IMR-90 (cell line): ENCODE measurements at regions not wholly inside any gene's neighbourhood (a gene's known extent, or its start where the extent isn't known, plus 50 kb on each side); places are given as distances from the start of the nearest gene placed in this dataset.

Experiments
- ATAC-seq: fragments of 200-7000 bp; cut with Tn5 transposase; 2 replicates; pipeline ENCODE4 v1.9.1; 2020; ENCODE audit warnings: low read depth, mild to moderate bottlenecking, moderate library complexity
- BruUV-seq: library from RNA; stranded (reverse); fragments of 400-500 nt; replicated peaks from 2 replicates; lab custom pipeline; 2021; lab: Mats Ljungman, UMichigan
- CTCF ChIA-PET: fragments of 300-600 bp; formaldehyde crosslinking; extraction: SDS; loops from one replicate; lab custom pipeline; 2021; ENCODE audit warnings: antibody characterized with exemption; lab: Yijun Ruan, JAX
- POLR2A ChIA-PET: fragments of 300-600 bp; sonication (Branson Sonifier 250); formaldehyde crosslinking; loops from one replicate; lab custom pipeline; 2022; ENCODE audit warnings: antibody characterized with exemption; ENCODE audit not compliant: unreplicated experiment; lab: Charles Lee
- DNase-seq: peaks from one replicate; pipeline ENCODE4 v3.0.0; 2013
- H2AFZ ChIP-seq: replicated peaks from 2 replicates; pipeline ENCODE3; 2013; ENCODE audit warnings: low read length, mild to moderate bottlenecking; ENCODE audit not compliant: poor library complexity
- H2AK5ac ChIP-seq: 2 replicates; pipeline ENCODE4 v1.6.1; 2013; ENCODE audit warnings: low read depth, low read length, inconsistent platforms
- H2AK9ac ChIP-seq: replicated peaks from 2 replicates; pipeline ENCODE3; 2013; ENCODE audit warnings: mild to moderate bottlenecking, low read depth, low read length, moderate library complexity; ENCODE audit not compliant: poor library complexity
- H2BK120ac ChIP-seq: 2 replicates; pipeline ENCODE4 v1.6.1; 2013; ENCODE audit warnings: low read depth, low read length, inconsistent platforms
- H2BK15ac ChIP-seq: 3 replicates; pipeline ENCODE4 v1.6.1; 2013; ENCODE audit warnings: low read depth, low read length, inconsistent platforms
- H2BK20ac ChIP-seq: 2 replicates; pipeline ENCODE4 v1.6.1; 2013; ENCODE audit warnings: low read depth, mild to moderate bottlenecking, inconsistent platforms, low read length, moderate library complexity
- H2BK5ac ChIP-seq: 2 replicates; pipeline ENCODE4 v1.6.1; 2013; ENCODE audit warnings: mild to moderate bottlenecking, low read depth, low read length, inconsistent platforms; ENCODE audit not compliant: poor library complexity, severe bottlenecking
- H3K14ac ChIP-seq: replicated peaks from 2 replicates; pipeline ENCODE4 v1.6.1; 2013; ENCODE audit warnings: low read depth, low read length, inconsistent platforms
- H3K18ac ChIP-seq: 2 replicates; pipeline ENCODE4 v1.6.1; 2013; ENCODE audit warnings: low read depth, low read length, control low read depth
- H3K23ac ChIP-seq: 2 replicates; pipeline ENCODE4 v1.6.1; 2013; ENCODE audit warnings: low read depth, low read length, inconsistent platforms
- H3K27ac ChIP-seq: 2 replicates; pipeline ENCODE4 v1.5.1; 2013; ENCODE audit warnings: mild to moderate bottlenecking, control low read depth, low read length; ENCODE audit not compliant: insufficient read depth
- H3K27me3 ChIP-seq: 2 replicates; pipeline ENCODE4 v1.6.1; 2013; ENCODE audit warnings: low read length; ENCODE audit not compliant: control insufficient read depth, insufficient read depth
- H3K36me3 ChIP-seq: 2 replicates; pipeline ENCODE4 v1.6.1; 2013; ENCODE audit warnings: low read length, mixed read lengths; ENCODE audit not compliant: control insufficient read depth, insufficient read depth
- H3K4ac ChIP-seq: 2 replicates; pipeline ENCODE4 v1.6.1; 2013; ENCODE audit warnings: low read depth, low read length, inconsistent platforms
- H3K4me1 ChIP-seq: 2 replicates; pipeline ENCODE4 v1.6.1; 2013; ENCODE audit warnings: low read length, mixed read lengths; ENCODE audit not compliant: control insufficient read depth, insufficient read depth
- H3K4me2 ChIP-seq: 2 replicates; pipeline ENCODE4 v1.6.1; 2013; ENCODE audit warnings: low read depth, mild to moderate bottlenecking, control low read depth, low read length, moderate library complexity
- H3K4me3 ChIP-seq: 2 replicates; pipeline ENCODE4 v1.5.1; 2013; ENCODE audit warnings: low read depth, mild to moderate bottlenecking, control low read depth, low read length, moderate library complexity; ENCODE audit not compliant: insufficient read depth
- H3K56ac ChIP-seq: 2 replicates; pipeline ENCODE4 v1.6.1; 2013; ENCODE audit warnings: low read length, inconsistent platforms; ENCODE audit not compliant: insufficient read depth; ENCODE audit errors: extremely low read depth
- H3K79me1 ChIP-seq, 2 experiments: 2 replicates each; pipeline ENCODE4 v1.6.1; 2013; ENCODE audit warnings: low read length in 2 of 2, inconsistent platforms in 1 of 2, low read depth in 1 of 2
- H3K9ac ChIP-seq: 2 replicates; pipeline ENCODE4 v1.6.1; 2013; ENCODE audit warnings: low read depth, low read length, control low read depth
- H3K9me1 ChIP-seq: 2 replicates; pipeline ENCODE4 v1.6.1; 2013; ENCODE audit warnings: low read length, inconsistent platforms; ENCODE audit not compliant: insufficient read depth
- H3K9me3 ChIP-seq: 2 replicates; pipeline ENCODE4 v1.6.1; 2013; ENCODE audit warnings: low read length; ENCODE audit not compliant: control insufficient read depth, insufficient read depth
- H4K20me1 ChIP-seq: 2 replicates; pipeline ENCODE4 v1.6.1; 2013; ENCODE audit warnings: low read length, inconsistent platforms; ENCODE audit not compliant: insufficient read depth
- H4K5ac ChIP-seq: 2 replicates; pipeline ENCODE4 v1.6.1; 2013; ENCODE audit warnings: mild to moderate bottlenecking, low read depth, low read length, control low read depth
- H4K8ac ChIP-seq, 2 experiments: 2 replicates each; pipeline ENCODE4 v1.6.1; 2013; ENCODE audit warnings: low read depth in 2 of 2, low read length in 2 of 2, control low read depth in 1 of 2, inconsistent platforms in 1 of 2
- H4K91ac ChIP-seq: 2 replicates; pipeline ENCODE4 v1.6.1; 2013; ENCODE audit warnings: low read depth, low read length, inconsistent platforms; ENCODE audit not compliant: insufficient read depth
- BHLHE40 ChIP-seq: fragments of 150-350 bp; IDR thresholded peaks from 2 replicates; pipeline ENCODE4 v1.6.1; 2016; ENCODE audit warnings: mild to moderate bottlenecking, low read depth, low read length
- CEBPB ChIP-seq: IDR thresholded peaks from 2 replicates; pipeline ENCODE4 v1.6.1; 2012; ENCODE audit warnings: low read depth, low read length, improper control_type of control experiment
- CHD1 ChIP-seq: IDR thresholded peaks from 2 replicates; pipeline ENCODE4 v1.6.1; 2012; ENCODE audit warnings: low read depth, low read length, improper control_type of control experiment
- CTCF ChIP-seq: conservative IDR thresholded peaks from 2 replicates; pipeline ENCODE4 v1.5.1; 2012; ENCODE audit warnings: mild to moderate bottlenecking, low read depth, low read length, improper control_type of control experiment
- MAFK ChIP-seq: IDR thresholded peaks from 2 replicates; pipeline ENCODE4 v1.6.1; 2012; ENCODE audit warnings: low read depth, low read length, improper control_type of control experiment
- MXI1 ChIP-seq: IDR thresholded peaks from 2 replicates; pipeline ENCODE4 v1.6.1; 2012; ENCODE audit warnings: low read depth, mild to moderate bottlenecking, low read length, moderate library complexity, borderline replicate concordance
- POLR2A ChIP-seq: IDR thresholded peaks from 2 replicates; pipeline ENCODE4 v1.6.1; 2012; ENCODE audit warnings: mild to moderate bottlenecking, low read depth, low read length
- RAD21 ChIP-seq: IDR thresholded peaks from 2 replicates; pipeline ENCODE4 v1.6.1; 2012; ENCODE audit warnings: low read length, improper control_type of control experiment
- RCOR1 ChIP-seq: IDR thresholded peaks from 2 replicates; pipeline ENCODE4 v1.6.1; 2012; ENCODE audit warnings: mild to moderate bottlenecking, low read length, improper control_type of control experiment; ENCODE audit not compliant: insufficient replicate concordance
- RFX5 ChIP-seq: IDR thresholded peaks from 2 replicates; pipeline ENCODE4 v1.8.0; 2012; ENCODE audit warnings: low read depth, mild to moderate bottlenecking, low read length, moderate library complexity
- WGBS, 2 experiments: methylation state at CpG; one replicate each; pipeline versions ENCODE4 v1.1.5 to v1.1.7; 2013; ENCODE audit warnings: missing lambda C conversion rate in 2 of 2; ENCODE audit not compliant: insufficient read length in 1 of 2; ENCODE audit errors: extremely low coverage in 2 of 2; 5-methylcytosine and 5-hydroxymethylcytosine counted together
- dilution Hi-C: fragments of 300-500 bp; cut with HindIII; formaldehyde crosslinking; loops from one replicate; pipeline ENCODE4 v1.14.3; 2018; ENCODE audit warnings: low sequenced_read_pairs; ENCODE audit not compliant: unreplicated experiment
- in situ Hi-C: fragments of 300-500 bp; cut with MboI; formaldehyde crosslinking; loops from 3 replicates; pipeline ENCODE4 v1.14.3; 2019; ENCODE audit warnings: low sequenced_read_pairs, inconsistent platforms, mixed read lengths
- intact Hi-C: fragments of 100-400 bp; cut with micrococcal nuclease; formaldehyde crosslinking; loops from 2 replicates; pipeline ENCODE4 v1.10.0; 2022
- TF ChIP-seq, protein P1 (sequence below): fragments of 150-350 bp; IDR thresholded peaks from 2 replicates; pipeline ENCODE4 v1.6.1; 2017; ENCODE audit warnings: mild to moderate bottlenecking, antibody characterized with exemption, low read length, low read depth

DNA sequence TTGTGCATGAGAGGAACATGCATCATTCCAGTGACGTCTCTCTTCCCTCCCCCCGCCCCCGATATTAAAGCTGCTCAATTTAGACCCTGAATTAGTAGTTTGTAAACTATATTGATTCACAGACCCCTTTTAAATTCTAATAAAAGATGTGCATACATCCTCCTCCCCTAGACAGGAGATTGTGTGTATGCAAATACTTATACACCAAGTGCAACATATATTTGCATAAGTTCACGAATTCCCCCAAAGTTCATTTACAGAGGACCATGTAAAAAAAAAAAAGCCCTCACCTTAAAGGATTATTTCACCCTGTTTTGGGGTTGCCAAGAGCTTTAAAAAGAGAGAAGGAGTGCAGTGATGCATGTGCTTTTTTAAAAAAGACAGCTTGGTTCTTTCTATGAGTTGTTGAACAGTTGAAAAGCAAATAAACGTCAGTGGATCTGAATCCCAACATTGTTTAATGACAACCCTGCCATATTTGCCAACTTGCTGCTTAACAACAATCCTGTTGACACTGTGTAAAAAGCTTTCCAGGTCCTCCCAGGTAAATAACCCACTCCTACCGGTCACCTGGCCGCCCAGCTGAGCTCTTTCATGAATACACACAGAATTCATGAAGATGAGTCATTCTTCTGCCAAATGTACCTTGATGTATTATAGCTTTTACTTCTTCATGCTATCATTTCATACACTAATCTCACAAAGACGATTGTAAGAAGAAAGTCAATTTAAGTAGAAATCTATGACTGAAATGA lies 211.5 kb downstream of the IKZF2 start:
- Histone ChIP-seq H3K9ac (no peak overlapping the region), H3K27ac (no peak overlapping the region), H3K56ac (no peak overlapping the region), H4K20me1 (no peaks in the 10 kb centered on the region), H3K4me1 (peaks cover 2% of the 10 kb centered on the region; the same call in 1 of the 2 replicates), H3K23ac (no peak overlapping the region), H3K4me2 (no peak overlapping the region), H2BK120ac (no peak overlapping the region), H3K4ac (no peak overlapping the region), H2BK5ac (no peak overlapping the region), H2AK5ac (no peak overlapping the region), H3K14ac (no peak overlapping the region), H4K5ac (no peak overlapping the region), H2AFZ (no peak overlapping the region), H3K79me1 (no peaks in the 10 kb centered on the region), H3K27me3 (no peaks in the 10 kb centered on the region), H3K36me3 (no peaks in the 10 kb centered on the region), H2AK9ac (no peak overlapping the region), H3K4me3 (no peak overlapping the region), H2BK15ac (no peak overlapping the region), H3K9me1 (no peaks in the 10 kb centered on the region), H3K18ac (no peak overlapping the region), H4K8ac (no peak overlapping the region), H3K9me3 (no peaks in the 10 kb centered on the region), H2BK20ac (no peak overlapping the region), H4K91ac (no peak overlapping the region)
- intact Hi-C loops (no loop called here), dilution Hi-C loops (no loop called here), in situ Hi-C loops (no loop called here)
- WGBS, 2 experiments, result no CpG with 5 or more reads among the region's 8 CpGs
- DNase-seq (no peak), ATAC-seq (no peak)
- BruUV-seq, result no TSS peak
- ChIA-PET POLR2A (no interaction called here), CTCF (interaction anchor here (1.1 kb wide), 1 partner anchor 15 kb away, joined by 3 read pairs; no protein-coding TSS in a partner anchor)
- TF ChIP-seq CTCF (no peak), RFX5 (no peak), RAD21 (no peak), CEBPB (no peak), POLR2A (no peak), RCOR1 (no peak), BHLHE40 (no peak), MXI1 (no peak), MAFK (no peak), CHD1 (no peak)
- TF ChIP-seq, protein P1, sequence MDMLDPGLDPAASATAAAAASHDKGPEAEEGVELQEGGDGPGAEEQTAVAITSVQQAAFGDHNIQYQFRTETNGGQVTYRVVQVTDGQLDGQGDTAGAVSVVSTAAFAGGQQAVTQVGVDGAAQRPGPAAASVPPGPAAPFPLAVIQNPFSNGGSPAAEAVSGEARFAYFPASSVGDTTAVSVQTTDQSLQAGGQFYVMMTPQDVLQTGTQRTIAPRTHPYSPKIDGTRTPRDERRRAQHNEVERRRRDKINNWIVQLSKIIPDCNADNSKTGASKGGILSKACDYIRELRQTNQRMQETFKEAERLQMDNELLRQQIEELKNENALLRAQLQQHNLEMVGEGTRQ, result no peak
